Mesenchymal stem cell (in vitro differentiated cells and primary cell): ENCODE measurements at regions not wholly inside any gene's neighbourhood (a gene's known extent, or its start where the extent isn't known, plus 50 kb on each side); places are given as distances from the start of the nearest gene placed in this dataset.

Experiments used
- DNase-seq: peaks from one replicate; pipeline ENCODE4 v3.0.0-alpha.2; 2013
- H2AFZ ChIP-seq: one replicate; pipeline ENCODE4 v1.6.1; 2013; ENCODE audit warnings: low read depth, mild to moderate bottlenecking, control low read depth, inconsistent platforms, low read length, moderate library complexity
- H2AK5ac ChIP-seq: 2 replicates; pipeline ENCODE4 v1.6.1; 2013; ENCODE audit warnings: low read length, moderate library complexity, mild to moderate bottlenecking, inconsistent platforms; ENCODE audit not compliant: severe bottlenecking
- H2BK120ac ChIP-seq: one replicate; pipeline ENCODE4 v1.6.1; 2013; ENCODE audit warnings: low read depth, mild to moderate bottlenecking, inconsistent platforms, low read length, moderate library complexity
- H2BK12ac ChIP-seq, 2 experiments: one replicate each; pipeline ENCODE4 v1.6.1; 2013; ENCODE audit warnings: inconsistent platforms in 2 of 2, low read length in 2 of 2, mild to moderate bottlenecking in 2 of 2, moderate library complexity in 2 of 2, control low read depth in 1 of 2
- H2BK15ac ChIP-seq: one replicate; pipeline ENCODE4 v1.6.1; 2013; ENCODE audit warnings: mild to moderate bottlenecking, low read depth, inconsistent platforms; ENCODE audit not compliant: poor library complexity, severe bottlenecking
- H2BK5ac ChIP-seq: 2 replicates; pipeline ENCODE4 v1.6.1; 2013; ENCODE audit warnings: low read depth, mild to moderate bottlenecking, low read length, control low read depth, inconsistent platforms; ENCODE audit not compliant: poor library complexity, severe bottlenecking
- H3K14ac ChIP-seq, 2 experiments: one replicate each; pipeline ENCODE4 v1.6.1; 2013; ENCODE audit warnings: inconsistent platforms in 2 of 2, low read length in 2 of 2, control low read depth in 1 of 2, mild to moderate bottlenecking in 1 of 2, moderate library complexity in 1 of 2
- H3K18ac ChIP-seq, 2 experiments: one replicate each; pipeline ENCODE4 v1.6.1; 2013; ENCODE audit warnings: inconsistent platforms in 2 of 2, low read length in 2 of 2, control low read depth in 1 of 2, low read depth in 1 of 2, mild to moderate bottlenecking in 1 of 2
- H3K23ac ChIP-seq, 2 experiments: one replicate each; pipeline ENCODE4 v1.6.1; 2013; ENCODE audit warnings: inconsistent platforms in 2 of 2, low read length in 2 of 2, mild to moderate bottlenecking in 2 of 2, moderate library complexity in 2 of 2, control low read depth in 1 of 2
- H3K27ac ChIP-seq: 2 replicates; pipeline ENCODE4 v1.5.1; 2013; ENCODE audit warnings: mild to moderate bottlenecking, moderate library complexity, low read length, control low read depth, inconsistent platforms; ENCODE audit not compliant: poor library complexity, severe bottlenecking
- H3K27me3 ChIP-seq, 2 experiments: 2 replicates each; pipeline versions ENCODE4 v1.6.1 to v1.7.0; 2013; ENCODE audit warnings: low read length in 2 of 2, mild to moderate bottlenecking in 2 of 2, moderate library complexity in 2 of 2, control low read depth in 1 of 2, inconsistent platforms in 1 of 2; ENCODE audit not compliant: control insufficient read depth in 1 of 2, insufficient read depth in 1 of 2
- H3K36me3 ChIP-seq, 2 experiments: 2 replicates each; pipeline versions ENCODE4 v1.6.1 to v1.7.0; 2013; ENCODE audit warnings: low read length in 2 of 2, control low read depth in 1 of 2, inconsistent platforms in 1 of 2, low read depth in 1 of 2, mild to moderate bottlenecking in 1 of 2; ENCODE audit not compliant: insufficient read depth in 2 of 2, control insufficient read depth in 1 of 2
- H3K4ac ChIP-seq, 2 experiments: one replicate each; pipeline ENCODE4 v1.6.1; 2013; ENCODE audit warnings: inconsistent platforms in 2 of 2, low read length in 2 of 2, mild to moderate bottlenecking in 2 of 2, moderate library complexity in 2 of 2, control low read depth in 1 of 2, low read depth in 1 of 2
- H3K4me1 ChIP-seq: 2 replicates; pipeline ENCODE4 v1.6.1; 2013; ENCODE audit warnings: low read depth, low read length, control low read depth; ENCODE audit not compliant: control insufficient read depth, insufficient read depth
- H3K4me2 ChIP-seq: 2 replicates; pipeline ENCODE4 v1.6.1; 2013; ENCODE audit warnings: low read length, mild to moderate bottlenecking, inconsistent platforms; ENCODE audit not compliant: poor library complexity, severe bottlenecking
- H3K4me3 ChIP-seq, 2 experiments: 2 replicates each; pipeline versions ENCODE4 v1.5.1 to v1.7.0; 2013; ENCODE audit warnings: low read length in 2 of 2, mild to moderate bottlenecking in 2 of 2, control low read depth in 1 of 2, low read depth in 1 of 2; ENCODE audit not compliant: insufficient read depth in 1 of 2
- H3K79me1 ChIP-seq: replicated peaks from 2 replicates; pipeline ENCODE4 v1.6.1; 2013; ENCODE audit warnings: mild to moderate bottlenecking, control low read depth, low read length, inconsistent platforms; ENCODE audit not compliant: poor library complexity, severe bottlenecking
- H3K9ac ChIP-seq: 2 replicates; pipeline ENCODE4 v1.7.0; 2013; ENCODE audit warnings: mild to moderate bottlenecking, low read length, moderate library complexity
- H3K9me3 ChIP-seq: 2 replicates; pipeline ENCODE4 v1.7.0; 2013; ENCODE audit warnings: mild to moderate bottlenecking, low read length; ENCODE audit not compliant: control insufficient read depth
- H4K8ac ChIP-seq: one replicate; pipeline ENCODE4 v1.6.1; 2013; ENCODE audit warnings: inconsistent platforms, mild to moderate bottlenecking, low read length, moderate library complexity
- H4K91ac ChIP-seq: one replicate; pipeline ENCODE4 v1.6.1; 2013; ENCODE audit warnings: mild to moderate bottlenecking, low read length, inconsistent platforms
- WGBS: methylation state at CpG from one replicate; pipeline ENCODE4 v1.1.7; 2013; ENCODE audit warnings: mixed read lengths; 5-methylcytosine and 5-hydroxymethylcytosine counted together

GRCh38 chr21:26781331-26781730, 63.9 kb downstream of the ADAMTS1 start:
- H3K23ac ChIP-seq, result no peak overlapping the region
- no peak overlapping the region for H2BK5ac ChIP-seq
- H4K8ac ChIP-seq, result no peak overlapping the region
- no peak overlapping the region for H3K4ac ChIP-seq
- no peak overlapping the region for H3K14ac ChIP-seq
- no peaks in the 10 kb centered on the region for H3K9me3 ChIP-seq
- H2BK12ac ChIP-seq, result no peak overlapping the region
- no peaks in the 10 kb centered on the region for H3K27me3 ChIP-seq
- no peak for DNase-seq
- no peak overlapping the region for H2BK15ac ChIP-seq
- no peak overlapping the region for H2AK5ac ChIP-seq
- H3K36me3 ChIP-seq, result no peaks in the 10 kb centered on the region
- H3K4me1 ChIP-seq, result no peaks in the 10 kb centered on the region
- no peaks in the 10 kb centered on the region for H3K79me1 ChIP-seq
- H2BK120ac ChIP-seq, result no peak overlapping the region
- no peak overlapping the region for H2AFZ ChIP-seq
- H4K91ac ChIP-seq, result no peak overlapping the region
- H3K4me3 ChIP-seq, result no peak overlapping the region
- 95% methylated on average over 1 of the region's 1 CpG for WGBS
- H3K18ac ChIP-seq, result no peak overlapping the region
- no peak overlapping the region for H3K9ac ChIP-seq
- no peak overlapping the region for H3K27ac ChIP-seq
- H3K4me2 ChIP-seq, result no peak overlapping the region

GRCh38 chr21:26777166-26777565, 68.0 kb downstream of the ADAMTS1 start:
- H3K4me1 ChIP-seq, result no peaks in the 10 kb centered on the region
- H2BK120ac ChIP-seq, result no peak overlapping the region
- no peak overlapping the region for H4K91ac ChIP-seq
- no peak overlapping the region for H2BK12ac ChIP-seq
- H3K36me3 ChIP-seq, result no peaks in the 10 kb centered on the region
- H2AK5ac ChIP-seq, result no peak overlapping the region
- H3K9ac ChIP-seq, result no peak overlapping the region
- 52% methylated on average over 3 of the region's 5 CpGs for WGBS
- no peak overlapping the region for H3K4ac ChIP-seq
- H3K27me3 ChIP-seq, result no peaks in the 10 kb centered on the region
- no peak overlapping the region for H2BK5ac ChIP-seq
- H2BK15ac ChIP-seq, result no peak overlapping the region
- no peak overlapping the region for H3K27ac ChIP-seq
- H3K23ac ChIP-seq, result no peak overlapping the region
- no peak overlapping the region for H4K8ac ChIP-seq
- no peak overlapping the region for H3K14ac ChIP-seq
- no peak overlapping the region for H3K18ac ChIP-seq
- no peaks in the 10 kb centered on the region for H3K9me3 ChIP-seq
- no peaks in the 10 kb centered on the region for H3K79me1 ChIP-seq
- H2AFZ ChIP-seq, result no peak overlapping the region
- H3K4me3 ChIP-seq, result no peak overlapping the region
- DNase-seq, result no peak
- no peak overlapping the region for H3K4me2 ChIP-seq

DNA sequence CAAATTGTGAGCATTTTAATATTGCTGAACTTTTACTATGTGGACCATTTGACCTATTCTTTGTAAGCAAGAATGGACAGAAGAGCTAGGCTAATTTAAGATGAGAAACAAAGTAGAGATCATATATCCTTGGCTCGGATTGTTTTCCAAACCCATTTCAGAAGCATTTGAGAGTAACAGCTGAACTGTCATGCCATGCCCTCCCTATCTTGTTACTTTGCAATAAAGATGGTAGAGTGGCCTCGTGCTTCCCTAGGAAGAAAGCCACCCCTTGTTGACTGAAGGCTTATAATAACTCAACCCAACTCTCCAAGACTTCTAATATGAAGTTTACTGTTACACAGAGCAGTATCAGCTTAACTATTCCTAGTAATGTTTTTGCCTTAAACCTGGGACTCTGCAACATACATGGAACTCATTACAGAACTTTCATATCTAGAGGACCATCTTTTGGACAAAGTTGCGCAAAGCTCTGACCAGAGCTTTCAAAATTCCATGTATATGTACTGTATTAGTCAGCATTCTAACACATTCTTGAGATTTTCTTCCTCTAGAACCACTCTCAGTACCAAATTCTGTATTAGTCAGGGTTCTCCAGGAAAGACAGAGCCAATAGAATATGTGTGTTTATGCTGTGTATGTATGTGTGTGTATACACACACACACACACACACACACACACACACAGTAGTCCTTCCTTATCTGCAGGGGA, 68.7 kb downstream of the ADAMTS1 start:
- Histone ChIP-seq H4K91ac (no peak overlapping the region), H3K4ac (no peak overlapping the region), H2AFZ (no peak overlapping the region), H3K18ac (no peak overlapping the region), H4K8ac (no peak overlapping the region), H2BK15ac (no peak overlapping the region), H3K27ac (no peak overlapping the region), H2BK5ac (no peak overlapping the region), H3K9me3 (no peaks in the 10 kb centered on the region), H3K14ac (no peak overlapping the region), H3K36me3 (no peaks in the 10 kb centered on the region), H3K27me3 (no peaks in the 10 kb centered on the region), H3K4me1 (no peaks in the 10 kb centered on the region), H3K4me3 (no peak overlapping the region), H3K9ac (no peak overlapping the region), H3K4me2 (no peak overlapping the region), H2BK120ac (peak overlapping the region; percentile 15), H2BK12ac (peak overlapping the region in 1 of 2 experiments; percentile 52), H3K79me1 (no peaks in the 10 kb centered on the region), H3K23ac (no peak overlapping the region), H2AK5ac (no peak overlapping the region)
- DNase-seq, result peak; percentile 52
- WGBS, result 91% methylated on average over 2 of the region's 3 CpGs

- Histone ChIP-seq H4K91ac (no peak overlapping the region), H2AFZ (no peak overlapping the region), H2BK120ac (no peak overlapping the region), H2BK5ac (no peak overlapping the region), H2AK5ac (no peak overlapping the region), H3K4me3 (no peak overlapping the region), H2BK15ac (no peak overlapping the region), H3K4me1 (no peaks in the 10 kb centered on the region), H3K4me2 (no peak overlapping the region), H3K4ac (no peak overlapping the region), H3K14ac (no peak overlapping the region), H3K18ac (no peak overlapping the region), H3K9ac (no peak overlapping the region), H3K9me3 (no peaks in the 10 kb centered on the region), H2BK12ac (no peak overlapping the region), H3K27me3 (no peaks in the 10 kb centered on the region), H3K23ac (no peak overlapping the region), H4K8ac (no peak overlapping the region), H3K36me3 (no peaks in the 10 kb centered on the region), H3K79me1 (no peaks in the 10 kb centered on the region), H3K27ac (no peak overlapping the region)
- WGBS, result 100% methylated on average over 2 of the region's 2 CpGs
- no peak for DNase-seq
These were observed 72.2 kb downstream of the ADAMTS1 start for GRCh38 chr21:26773058-26773457.
